ENCODE measurements at regions not wholly inside any gene's neighbourhood (a gene's known extent, or its start where the extent isn't known, plus 50 kb on each side); places are given as distances from the start of the nearest gene placed in this dataset.

- TF ChIP-seq CTCF (IDR thresholded peaks at IDR 0.05) = no peak
- TF ChIP-seq POLR2AphosphoS5 (IDR thresholded peaks at IDR 0.05) = no peak
- no peak for TF ChIP-seq POLR2A (IDR thresholded peaks at IDR 0.05)
These were observed 406.8 kb downstream of the MCTP2 start for GRCh38 chr15:94638183-94638582.
